ENCODE measurements at regions not wholly inside any gene's neighbourhood (a gene's known extent, or its start where the extent isn't known, plus 50 kb on each side); places are given as distances from the start of the nearest gene placed in this dataset.
"Not testable (repeated sequence)": the region's sequence is repeated elsewhere in the genome, so short reads cannot be mapped to it uniquely, and the experiment has no call there.

DNA sequence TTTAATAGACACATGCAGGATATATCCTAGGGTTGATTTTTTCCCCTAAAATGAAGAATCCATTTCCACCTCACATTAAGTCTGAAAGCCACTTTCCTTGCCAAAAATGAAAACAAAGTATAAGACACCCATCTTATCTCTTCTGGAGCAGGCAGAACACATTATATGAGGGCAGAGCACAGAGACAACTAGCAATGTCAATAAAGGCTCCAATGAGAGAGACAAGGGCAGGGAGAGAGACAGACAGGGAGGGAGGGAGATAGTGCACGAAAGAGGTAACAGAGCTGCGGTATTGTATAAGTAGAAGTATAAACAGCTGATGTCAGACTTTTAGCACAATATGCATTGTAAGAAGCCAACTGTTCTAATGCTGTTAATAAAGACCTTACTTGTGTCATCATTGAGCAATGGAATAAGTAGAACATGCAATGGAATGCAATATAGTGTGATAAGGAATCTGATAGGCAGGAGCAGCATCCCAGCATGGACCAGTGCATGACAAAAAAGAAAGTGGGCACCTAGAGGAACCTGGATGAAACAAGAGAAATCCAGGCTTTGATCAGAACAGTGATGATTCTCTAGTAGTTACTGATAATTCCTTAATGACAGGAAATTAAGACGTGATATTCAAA is 150.6 kb upstream of the TCF4 start:
- Mint-ChIP-seq H3K36me3 (ENCODE audit: insufficient read depth) (no peaks in the 10 kb centered on the region), H3K9me3 (peaks cover 14 to 15% of the 10 kb centered on the region in 2 donors), H3K4me1 (ENCODE audit: low read depth in 2 of 2) (no peaks in the 10 kb centered on the region), H3K27ac (no peak overlapping the region), H3K4me3 (no peak overlapping the region), H3K27me3 (no peaks in the 10 kb centered on the region)
- ATAC-seq (replicated peaks) (no peak), DNase-seq (no peak)

DNA sequence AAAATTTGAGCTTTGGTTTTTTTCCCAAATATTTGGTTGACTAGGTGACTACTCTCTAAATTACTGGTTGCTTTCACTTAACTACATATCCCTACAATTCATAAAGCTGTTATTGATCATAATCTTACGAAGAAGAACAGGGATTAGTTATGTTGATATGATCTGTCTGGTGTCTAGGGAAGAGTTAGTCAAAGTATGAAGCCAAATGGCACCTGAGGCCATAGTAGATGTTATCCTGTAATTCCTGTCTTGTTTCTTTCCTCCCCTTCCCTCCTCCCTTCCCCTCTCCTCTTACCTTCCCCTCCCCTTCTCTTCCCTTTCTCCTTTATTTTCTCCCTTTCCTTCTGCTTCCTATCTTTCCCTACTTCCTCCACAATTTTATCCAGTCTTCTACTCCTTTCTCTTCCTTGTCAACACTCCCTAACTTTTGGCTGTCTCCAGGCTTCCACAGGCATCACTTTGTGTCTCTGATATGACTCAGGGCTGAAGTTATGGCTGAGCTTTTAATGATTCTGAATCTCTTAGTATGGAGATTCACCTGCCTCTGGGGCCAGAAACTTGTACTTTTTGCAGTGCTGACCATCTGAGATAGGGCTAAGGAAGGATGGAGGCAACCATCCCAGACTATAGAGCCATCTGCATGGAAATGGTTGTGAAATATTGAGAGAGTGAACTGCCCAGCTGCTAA is 149.9 kb upstream of the TCF4 start:
- H3K4me1 Mint-ChIP-seq (ENCODE audit: low read depth in 2 of 2): no peaks in the 10 kb centered on the region
- no peak overlapping the region for H3K4me3 Mint-ChIP-seq
- no peak overlapping the region for H3K27ac Mint-ChIP-seq
- H3K36me3 Mint-ChIP-seq (ENCODE audit: insufficient read depth): no peaks in the 10 kb centered on the region
- ATAC-seq (replicated peaks) (no peak), DNase-seq (no peak)
- no peaks in the 10 kb centered on the region for H3K27me3 Mint-ChIP-seq
- peaks cover 15 to 19% of the 10 kb centered on the region in 2 donors for H3K9me3 Mint-ChIP-seq

DNA sequence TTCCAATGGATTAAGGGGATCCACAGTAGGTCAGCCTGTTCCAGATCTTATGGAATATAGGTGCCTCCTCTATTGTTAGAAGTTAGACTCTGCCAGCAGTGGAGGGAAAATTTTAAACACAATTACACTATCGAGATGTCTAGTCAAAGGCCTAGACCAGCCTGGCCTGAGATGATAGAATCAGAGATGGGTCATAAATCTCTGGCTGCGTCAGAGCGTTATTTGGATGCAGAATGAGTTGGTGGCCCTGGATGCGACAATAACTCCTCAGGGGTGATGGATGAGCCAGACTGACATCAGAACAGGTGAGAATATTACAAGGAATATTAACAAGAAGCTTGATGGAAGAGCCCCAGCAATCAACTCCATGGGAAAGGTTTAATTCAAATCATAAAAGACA is 149.3 kb upstream of the TCF4 start:
- H3K9me3 Mint-ChIP-seq: peaks cover 15 to 16% of the 10 kb centered on the region in 2 donors
- ATAC-seq (replicated peaks): no peak
- H3K27me3 Mint-ChIP-seq: no peaks in the 10 kb centered on the region
- H3K4me3 Mint-ChIP-seq: no peak overlapping the region
- no peak for DNase-seq
- no peaks in the 10 kb centered on the region for H3K36me3 Mint-ChIP-seq (ENCODE audit: insufficient read depth)
- H3K4me1 Mint-ChIP-seq (ENCODE audit: low read depth in 2 of 2): no peaks in the 10 kb centered on the region
- no peak overlapping the region for H3K27ac Mint-ChIP-seq

DNA sequence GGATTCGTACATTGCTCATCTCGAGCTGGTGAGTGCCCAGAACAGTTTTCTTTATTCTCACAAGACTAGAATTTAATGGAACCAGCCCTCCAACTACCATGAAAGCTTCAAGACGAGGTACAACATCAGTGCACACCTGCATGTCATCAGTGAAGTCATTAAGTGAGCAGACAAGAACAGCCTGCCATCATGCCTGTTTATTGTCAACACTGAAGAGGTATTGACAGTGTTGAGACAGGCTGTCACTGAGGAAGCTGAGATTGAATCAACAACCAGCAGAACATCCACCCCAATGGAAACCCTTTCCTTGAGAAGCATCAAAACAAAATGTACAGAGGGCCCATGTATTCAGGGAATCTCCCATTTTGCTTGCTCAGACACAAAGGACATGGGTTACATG is 148.0 kb upstream of the TCF4 start:
- no peak for ATAC-seq (replicated peaks)
- Mint-ChIP-seq H3K36me3 (ENCODE audit: insufficient read depth) (no peaks in the 10 kb centered on the region), H3K4me1 (ENCODE audit: low read depth in 2 of 2) (no peaks in the 10 kb centered on the region), H3K27ac (no peak overlapping the region), H3K27me3 (no peaks in the 10 kb centered on the region), H3K9me3 (peaks cover 15 to 17% of the 10 kb centered on the region in 2 donors), H3K4me3 (no peak overlapping the region)
- no peak for DNase-seq

DNA sequence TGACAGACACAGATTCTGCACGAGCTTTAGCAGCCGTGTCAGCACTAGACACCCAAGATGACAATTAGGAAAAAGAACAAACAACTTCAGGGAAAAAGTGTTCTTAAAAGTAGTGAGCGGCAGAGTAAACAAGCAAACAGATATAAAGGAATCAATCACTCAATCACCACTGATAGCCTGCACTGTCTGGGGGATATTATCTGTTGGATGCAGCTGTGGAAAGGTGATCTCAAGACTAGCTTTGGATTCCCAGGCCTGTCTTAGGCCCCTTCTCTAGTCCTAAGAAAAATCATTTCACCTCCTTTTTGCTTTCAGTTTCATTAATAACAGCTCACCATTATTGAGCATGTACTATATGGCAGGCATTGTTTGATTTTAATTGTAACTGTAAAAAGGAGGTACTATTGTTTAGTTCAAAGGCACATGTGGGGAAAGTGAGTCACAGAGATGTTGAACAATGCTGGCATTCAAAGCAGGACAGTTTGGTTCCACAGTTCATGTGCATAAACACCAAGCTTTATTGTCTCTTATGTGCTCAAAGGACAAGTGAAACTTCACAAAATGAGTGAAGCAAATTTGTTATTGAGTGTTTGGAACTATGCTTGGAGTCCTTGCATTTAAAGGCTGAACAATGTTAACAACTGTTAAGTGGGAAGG is 147.3 kb upstream of the TCF4 start:
- DNase-seq (no peak), ATAC-seq (replicated peaks) (no peak)
- H3K4me3 Mint-ChIP-seq: no peak overlapping the region
- H3K27ac Mint-ChIP-seq: no peak overlapping the region
- peaks cover 15 to 17% of the 10 kb centered on the region in 2 donors for H3K9me3 Mint-ChIP-seq
- H3K4me1 Mint-ChIP-seq (ENCODE audit: low read depth in 2 of 2): no peaks in the 10 kb centered on the region
- no peaks in the 10 kb centered on the region for H3K27me3 Mint-ChIP-seq
- no peaks in the 10 kb centered on the region for H3K36me3 Mint-ChIP-seq (ENCODE audit: insufficient read depth)

DNA sequence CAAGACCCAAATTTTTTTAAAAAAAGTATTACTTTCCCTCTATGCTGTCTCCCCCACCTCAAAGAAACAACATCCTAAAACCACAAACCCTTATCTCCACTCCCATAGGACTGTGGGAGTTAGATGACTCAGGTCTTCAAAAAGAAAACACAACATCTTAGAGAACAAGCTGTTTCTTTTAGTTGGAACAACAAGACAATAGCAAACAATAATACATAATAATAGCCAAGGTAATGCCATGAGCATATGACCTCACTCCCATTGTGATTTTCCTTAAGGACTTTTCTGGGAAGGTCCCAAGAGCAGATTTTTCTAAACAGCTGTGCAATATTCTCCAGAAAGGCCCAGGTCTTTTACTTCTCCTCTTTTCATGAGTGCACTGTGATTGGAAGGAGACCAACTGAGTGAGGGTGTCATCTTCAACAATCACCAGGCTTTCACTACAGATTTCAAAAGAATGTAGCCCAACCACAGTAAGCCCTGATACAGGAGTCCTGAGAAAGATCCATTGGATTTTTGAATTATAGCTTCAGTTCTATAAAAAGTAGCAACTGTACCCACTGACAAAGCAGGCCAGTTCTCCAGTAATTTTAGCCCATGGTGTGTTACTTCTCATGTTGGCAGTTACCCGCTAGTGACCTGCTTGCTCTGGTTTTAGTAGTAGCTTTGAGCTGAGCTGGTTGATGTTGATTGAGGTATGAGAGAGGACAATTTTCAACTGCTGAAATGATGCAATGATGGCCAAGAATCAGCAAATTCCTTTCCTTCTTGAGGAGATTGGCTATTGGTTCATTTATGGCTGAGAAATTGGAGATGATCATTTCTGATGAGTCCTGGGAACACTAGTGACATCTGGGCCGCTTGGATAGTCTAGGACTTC is 144.5 kb upstream of the TCF4 start:
- no peaks in the 10 kb centered on the region for H3K36me3 Mint-ChIP-seq (ENCODE audit: insufficient read depth)
- no peaks in the 10 kb centered on the region for H3K27me3 Mint-ChIP-seq
- H3K9me3 Mint-ChIP-seq: peaks cover 11 to 15% of the 10 kb centered on the region in 2 donors
- no peaks in the 10 kb centered on the region for H3K4me1 Mint-ChIP-seq (ENCODE audit: low read depth in 2 of 2)
- no peak overlapping the region for H3K4me3 Mint-ChIP-seq
- ATAC-seq (replicated peaks) (no peak), DNase-seq (no peak)
- no peak overlapping the region for H3K27ac Mint-ChIP-seq

DNA sequence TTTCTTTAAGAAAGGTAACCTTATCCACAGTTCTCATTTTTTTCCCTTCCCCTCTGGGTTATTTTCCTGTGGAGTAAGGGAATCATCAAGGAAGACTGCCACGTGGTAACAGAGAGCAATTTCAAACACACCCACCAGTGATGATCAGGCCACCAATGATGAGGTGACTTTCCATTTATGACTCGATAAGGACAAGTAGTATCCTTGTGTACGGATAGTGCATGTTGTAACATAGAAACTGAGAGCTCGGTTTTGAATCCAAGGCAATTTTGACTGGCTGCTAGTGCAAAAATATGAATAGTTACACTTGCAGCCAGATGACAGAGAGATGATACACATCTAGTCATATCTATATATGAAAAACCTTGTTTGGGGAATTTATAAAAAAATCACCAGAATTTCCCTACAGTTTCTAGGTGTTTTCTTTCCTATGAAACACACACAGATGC is 143.6 kb upstream of the TCF4 start:
- Mint-ChIP-seq H3K36me3 (ENCODE audit: insufficient read depth) (no peaks in the 10 kb centered on the region), H3K4me1 (ENCODE audit: low read depth in 2 of 2) (no peaks in the 10 kb centered on the region), H3K27ac (no peak overlapping the region), H3K27me3 (no peaks in the 10 kb centered on the region), H3K9me3 (peaks cover 11 to 15% of the 10 kb centered on the region in 2 donors), H3K4me3 (no peak overlapping the region)
- DNase-seq (no peak), ATAC-seq (replicated peaks) (no peak)

DNA sequence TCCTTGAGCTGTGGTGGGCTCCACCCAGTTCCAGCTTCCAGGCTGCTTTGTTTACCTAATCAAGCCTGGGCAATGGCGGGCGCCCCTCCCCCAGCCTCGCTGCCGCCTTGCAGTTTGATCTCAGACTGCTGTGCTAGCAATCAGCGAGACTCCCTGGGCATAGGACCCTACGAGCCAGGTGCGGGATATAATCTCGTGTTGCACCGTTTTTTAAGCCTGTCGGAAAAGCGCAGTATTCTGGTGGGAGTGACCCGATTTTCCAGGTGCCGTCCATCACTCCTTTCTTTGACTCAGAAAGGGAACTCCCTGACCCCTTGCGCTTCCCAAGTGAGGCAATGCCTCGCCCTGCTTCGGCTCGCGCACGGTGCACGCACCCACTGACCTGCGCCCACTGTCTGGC is 133.0 kb upstream of the TCF4 start:
- H3K36me3 Mint-ChIP-seq (ENCODE audit: insufficient read depth); ATAC-seq (replicated peaks): not testable (repeated sequence)

DNA sequence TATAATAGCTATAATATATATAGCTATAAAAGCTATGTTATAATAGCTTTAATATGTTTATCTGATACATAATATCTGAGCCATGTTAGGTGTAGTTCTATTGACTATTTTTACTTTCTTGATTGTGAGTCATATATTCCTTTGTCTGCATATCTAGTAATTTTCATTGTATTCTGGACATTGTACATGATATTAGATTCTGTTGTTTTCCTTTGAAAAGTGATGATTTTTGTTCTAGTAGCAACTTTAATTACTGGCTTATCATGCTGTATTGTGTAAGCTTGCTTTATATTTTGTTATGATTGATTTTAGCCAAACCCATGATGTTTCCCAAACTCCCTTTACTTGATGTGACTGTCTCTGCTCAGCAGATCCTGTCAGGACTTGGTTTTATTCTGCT is 125.7 kb upstream of the TCF4 start:
- ATAC-seq (replicated peaks): no peak
- Mint-ChIP-seq H3K36me3 (ENCODE audit: insufficient read depth) (no peaks in the 10 kb centered on the region), H3K27me3 (no peaks in the 10 kb centered on the region), H3K9me3 (peaks cover 0 to 10% of the 10 kb centered on the region in 2 donors), H3K27ac (no peak overlapping the region), H3K4me1 (ENCODE audit: low read depth in 2 of 2) (no peaks in the 10 kb centered on the region), H3K4me3 (no peak overlapping the region)
- no peak for DNase-seq

More for the DNA sequence above, 133.0 kb upstream of the TCF4 start:
- DNase-seq; H3K4me3 Mint-ChIP-seq; H3K9me3 Mint-ChIP-seq; H3K4me1 Mint-ChIP-seq (ENCODE audit: low read depth in 2 of 2); H3K27ac Mint-ChIP-seq; H3K27me3 Mint-ChIP-seq: not testable (repeated sequence)

DNA sequence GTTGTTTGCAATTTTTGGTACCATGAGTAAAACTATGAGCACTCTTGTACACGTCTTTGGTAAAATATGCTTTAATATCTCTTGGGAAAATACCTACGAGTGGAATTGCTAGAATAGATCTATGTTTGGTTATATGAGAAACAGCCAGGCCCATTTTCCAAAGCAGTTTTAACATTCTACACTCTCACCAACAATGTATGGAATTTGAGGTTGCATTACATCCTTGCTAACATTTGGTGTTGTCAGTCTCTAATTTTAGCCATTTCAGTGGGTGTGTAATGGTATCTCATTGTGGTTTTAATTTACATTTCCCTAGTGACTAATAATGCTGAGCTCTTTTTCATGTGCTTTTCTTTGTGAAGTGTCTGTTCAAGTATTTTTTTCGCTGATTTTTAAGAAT is 118.9 kb upstream of the TCF4 start:
- no peak overlapping the region for H3K4me3 Mint-ChIP-seq
- peaks cover 0 to 7% of the 10 kb centered on the region in 2 donors for H3K9me3 Mint-ChIP-seq
- H3K27me3 Mint-ChIP-seq: no peaks in the 10 kb centered on the region
- ATAC-seq (replicated peaks) (no peak), DNase-seq (no peak)
- H3K27ac Mint-ChIP-seq: no peak overlapping the region
- no peaks in the 10 kb centered on the region for H3K36me3 Mint-ChIP-seq (ENCODE audit: insufficient read depth)
- H3K4me1 Mint-ChIP-seq (ENCODE audit: low read depth in 2 of 2): no peaks in the 10 kb centered on the region

DNA sequence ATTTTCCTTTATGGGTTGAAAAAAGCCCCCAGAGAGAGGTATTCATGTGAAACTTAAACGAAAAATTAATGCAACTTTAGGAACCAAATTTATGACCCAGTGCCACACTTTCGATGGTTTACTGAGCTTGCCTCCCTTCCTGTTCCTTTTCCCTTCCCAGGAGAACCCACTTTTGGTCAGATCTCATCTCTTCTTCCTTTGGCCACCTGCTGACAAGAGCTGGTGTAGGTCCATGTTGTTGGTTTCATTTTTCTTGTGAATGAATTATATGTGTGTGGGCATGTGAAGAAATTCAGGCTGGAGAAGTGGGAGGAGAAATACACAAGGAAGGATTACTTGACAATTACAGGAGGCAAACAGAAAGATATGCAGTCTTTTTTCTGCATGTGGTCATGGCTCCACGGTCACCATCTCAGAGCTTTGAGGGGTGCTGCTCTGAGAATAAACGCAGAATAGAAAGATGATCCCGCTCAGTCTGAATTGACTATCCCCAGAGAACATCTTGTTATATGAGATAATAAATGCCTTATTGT is 111.3 kb upstream of the TCF4 start:
- ATAC-seq (replicated peaks) (no peak), DNase-seq (no peak)
- Mint-ChIP-seq H3K9me3 (peaks cover 12 to 16% of the 10 kb centered on the region in 2 donors), H3K27me3 (no peaks in the 10 kb centered on the region), H3K4me3 (no peak overlapping the region), H3K36me3 (ENCODE audit: insufficient read depth) (no peaks in the 10 kb centered on the region), H3K27ac (no peak overlapping the region), H3K4me1 (ENCODE audit: low read depth in 2 of 2) (no peaks in the 10 kb centered on the region)

DNA sequence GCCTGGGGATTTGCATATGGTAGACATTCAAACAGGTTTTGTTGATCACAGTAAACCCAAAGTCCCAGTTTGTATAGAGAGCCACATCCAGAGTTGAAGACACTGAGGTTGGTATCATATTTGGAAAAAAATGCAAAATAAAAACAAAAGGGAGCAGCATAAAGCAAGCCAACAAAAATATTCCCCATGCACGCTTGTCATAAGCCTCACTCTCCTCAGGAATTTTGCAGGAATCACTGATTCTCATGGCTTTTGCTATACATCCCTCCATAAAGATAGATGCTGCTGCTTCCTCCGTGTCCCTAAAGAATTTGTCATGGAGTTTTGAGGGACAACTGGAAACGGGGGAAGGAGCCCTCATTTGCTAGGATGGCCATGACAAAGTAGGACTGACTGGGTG is 108.8 kb upstream of the TCF4 start:
- DNase-seq (no peak), ATAC-seq (replicated peaks) (no peak)
- H3K27ac Mint-ChIP-seq: no peak overlapping the region
- H3K27me3 Mint-ChIP-seq: no peaks in the 10 kb centered on the region
- no peaks in the 10 kb centered on the region for H3K36me3 Mint-ChIP-seq (ENCODE audit: insufficient read depth)
- H3K9me3 Mint-ChIP-seq: peaks cover 12 to 14% of the 10 kb centered on the region in 2 donors
- H3K4me3 Mint-ChIP-seq: no peak overlapping the region
- H3K4me1 Mint-ChIP-seq (ENCODE audit: low read depth in 2 of 2): no peaks in the 10 kb centered on the region

DNA sequence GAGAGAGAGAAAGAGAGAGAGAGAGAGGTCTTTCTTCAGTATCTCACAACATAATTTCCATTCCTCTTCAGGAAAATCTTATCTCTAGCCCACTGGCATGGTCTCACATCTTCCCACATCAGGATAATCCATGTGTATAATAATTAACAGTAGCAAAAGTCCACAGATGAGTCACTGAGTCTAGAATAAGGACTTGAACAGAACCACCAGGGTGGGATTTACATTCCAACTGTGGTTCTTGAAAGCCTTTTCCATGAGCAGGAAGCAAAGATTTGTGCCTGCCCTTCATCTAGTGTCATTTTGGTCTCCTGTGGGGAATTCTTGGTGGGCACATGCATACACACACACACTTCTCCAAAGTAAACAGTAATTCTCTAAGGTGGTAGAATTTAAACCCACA is 107.1 kb upstream of the TCF4 start:
- ATAC-seq (replicated peaks): no peak
- H3K4me1 Mint-ChIP-seq (ENCODE audit: low read depth in 2 of 2): no peaks in the 10 kb centered on the region
- H3K27ac Mint-ChIP-seq: no peak overlapping the region
- no peak overlapping the region for H3K4me3 Mint-ChIP-seq
- no peaks in the 10 kb centered on the region for H3K36me3 Mint-ChIP-seq (ENCODE audit: insufficient read depth)
- DNase-seq: no peak
- peaks cover 12 to 14% of the 10 kb centered on the region in 2 donors for H3K9me3 Mint-ChIP-seq
- no peaks in the 10 kb centered on the region for H3K27me3 Mint-ChIP-seq
